H9 (cell line): ENCODE measurements at regions not wholly inside any gene's neighbourhood (a gene's known extent, or its start where the extent isn't known, plus 50 kb on each side); places are given as distances from the start of the nearest gene placed in this dataset.

Experiments
- DNase-seq: peaks from one replicate; pipeline ENCODE4 v3.0.0-alpha.2; 2017
- H2AFZ ChIP-seq: one replicate; pipeline ENCODE4 v1.6.1; 2013; ENCODE audit warnings: mild to moderate bottlenecking, low read length, control low read depth, moderate library complexity
- H2AK5ac ChIP-seq: 2 replicates; pipeline ENCODE4 v1.6.1; 2013; ENCODE audit warnings: low read length, control low read depth, mixed read lengths; ENCODE audit not compliant: insufficient read length
- H2BK120ac ChIP-seq: one replicate; pipeline ENCODE4 v1.6.1; 2013; ENCODE audit warnings: low read depth, mild to moderate bottlenecking, low read length, control low read depth, inconsistent platforms; ENCODE audit not compliant: poor library complexity, severe bottlenecking
- H2BK12ac ChIP-seq: 2 replicates; pipeline ENCODE4 v1.6.1; 2013; ENCODE audit warnings: low read length, control low read depth, mixed read lengths, low read depth; ENCODE audit not compliant: insufficient read length
- H2BK15ac ChIP-seq: 2 replicates; pipeline ENCODE4 v1.6.1; 2013; ENCODE audit warnings: low read depth, low read length, control low read depth
- H2BK20ac ChIP-seq: one replicate; pipeline ENCODE4 v1.6.1; 2013; ENCODE audit warnings: low read depth, mild to moderate bottlenecking, low read length, control low read depth, inconsistent platforms; ENCODE audit not compliant: poor library complexity, severe bottlenecking
- H2BK5ac ChIP-seq: 2 replicates; pipeline ENCODE4 v1.6.1; 2013; ENCODE audit warnings: low read length, control low read depth, mixed read lengths; ENCODE audit not compliant: insufficient read length
- H3K14ac ChIP-seq: 2 replicates; pipeline ENCODE4 v1.6.1; 2013; ENCODE audit warnings: low read length, control low read depth; ENCODE audit not compliant: insufficient read depth
- H3K18ac ChIP-seq: 2 replicates; pipeline ENCODE4 v1.6.1; 2013; ENCODE audit warnings: low read depth, mild to moderate bottlenecking, mixed read lengths, low read length, control low read depth; ENCODE audit not compliant: insufficient read length
- H3K23ac ChIP-seq: 2 replicates; pipeline ENCODE4 v1.6.1; 2013; ENCODE audit warnings: low read length, control low read depth, mixed read lengths, low read depth; ENCODE audit not compliant: insufficient read length
- H3K23me2 ChIP-seq: 2 replicates; pipeline ENCODE4 v1.6.1; 2013; ENCODE audit warnings: low read depth, mild to moderate bottlenecking, mixed read lengths, low read length, control low read depth; ENCODE audit not compliant: insufficient read length, poor library complexity, severe bottlenecking
- H3K27ac ChIP-seq: 2 replicates; pipeline ENCODE4 v1.5.1; 2013; ENCODE audit warnings: low read length, control low read depth, mixed read lengths, low read depth; ENCODE audit not compliant: insufficient read length
- H3K27me3 ChIP-seq: 2 replicates; pipeline ENCODE4 v1.6.1; 2013; ENCODE audit warnings: low read length, control low read depth, inconsistent platforms; ENCODE audit not compliant: insufficient read depth
- H3K4ac ChIP-seq: 2 replicates; pipeline ENCODE4 v1.6.1; 2013; ENCODE audit warnings: low read depth, mild to moderate bottlenecking, control low read depth, inconsistent platforms, low read length, moderate library complexity
- H3K4me1 ChIP-seq: 2 replicates; pipeline ENCODE4 v1.6.1; 2013; ENCODE audit warnings: low read length, control low read depth, inconsistent platforms; ENCODE audit not compliant: insufficient read depth
- H3K4me2 ChIP-seq: 2 replicates; pipeline ENCODE4 v1.6.1; 2013; ENCODE audit warnings: low read length, control low read depth, mixed read lengths; ENCODE audit not compliant: insufficient read length, insufficient read depth
- H3K56ac ChIP-seq: 2 replicates; pipeline ENCODE4 v1.6.1; 2013; ENCODE audit warnings: low read depth, mild to moderate bottlenecking, mixed read lengths, low read length, control low read depth; ENCODE audit not compliant: insufficient read length
- H3K79me1 ChIP-seq: 2 replicates; pipeline ENCODE4 v1.6.1; 2013; ENCODE audit warnings: low read depth, mild to moderate bottlenecking, moderate library complexity, low read length, control low read depth, inconsistent platforms; ENCODE audit not compliant: insufficient read depth, poor library complexity, severe bottlenecking
- H3K79me2 ChIP-seq: 2 replicates; pipeline ENCODE4 v1.6.1; 2013; ENCODE audit warnings: low read length, control low read depth, inconsistent platforms; ENCODE audit not compliant: insufficient read depth
- H3K9ac ChIP-seq: 2 replicates; pipeline ENCODE4 v1.6.1; 2013; ENCODE audit warnings: low read length, control low read depth, mixed read lengths; ENCODE audit not compliant: insufficient read length; ENCODE audit errors: extremely low read depth
- H3K9me3 ChIP-seq: one replicate; pipeline ENCODE4 v1.6.1; 2013; ENCODE audit warnings: low read depth, low read length, inconsistent platforms; ENCODE audit not compliant: control insufficient read depth
- H3T11ph ChIP-seq: one replicate; pipeline ENCODE4 v1.6.1; 2013; ENCODE audit warnings: mild to moderate bottlenecking, low read length, control low read depth, inconsistent platforms
- H4K20me1 ChIP-seq: one replicate; pipeline ENCODE4 v1.6.1; 2013; ENCODE audit not compliant: control insufficient read depth, insufficient read length, insufficient read depth
- H4K5ac ChIP-seq: 2 replicates; pipeline ENCODE4 v1.6.1; 2013; ENCODE audit warnings: low read depth, mild to moderate bottlenecking, mixed read lengths, low read length, control low read depth; ENCODE audit not compliant: insufficient read length
- H4K8ac ChIP-seq: replicated peaks from 2 replicates; pipeline ENCODE4 v1.6.1; 2013; ENCODE audit warnings: low read length, control low read depth, mixed read lengths, low read depth; ENCODE audit not compliant: insufficient read length
- H4K91ac ChIP-seq: 2 replicates; pipeline ENCODE4 v1.6.1; 2013; ENCODE audit warnings: low read depth, mild to moderate bottlenecking, moderate library complexity, mixed read lengths, low read length, control low read depth; ENCODE audit not compliant: insufficient read length
- H3K27ac Mint-ChIP-seq, 3 experiments: 2 replicates in 2 of 3; 3 replicates in 1 of 3; pipeline ENCODE4 v1.8.0; 2020 to 2021; ENCODE audit warnings: mixed read lengths in 3 of 3, mild to moderate bottlenecking in 1 of 3, moderate library complexity in 1 of 3
- H3K27me3 Mint-ChIP-seq: 2 replicates; pipeline ENCODE4 v1.8.0; 2021; ENCODE audit warnings: low read depth, mild to moderate bottlenecking, moderate library complexity, mixed read lengths
- H3K36me3 Mint-ChIP-seq, 3 experiments: 2 replicates in 2 of 3; 3 replicates in 1 of 3; pipeline ENCODE4 v1.8.0; 2020 to 2021; ENCODE audit warnings: low read depth in 3 of 3, mixed read lengths in 3 of 3; ENCODE audit not compliant: insufficient read depth in 1 of 3
- H3K4me1 Mint-ChIP-seq, 2 experiments: 2 replicates each; pipeline ENCODE4 v1.8.0; 2020; ENCODE audit warnings: mixed read lengths in 2 of 2
- H3K4me3 Mint-ChIP-seq, 2 experiments: 2 replicates in 1 of 2; 3 replicates in 1 of 2; pipeline ENCODE4 v1.8.0; 2020 to 2021; ENCODE audit warnings: mild to moderate bottlenecking in 2 of 2, mixed read lengths in 2 of 2, moderate library complexity in 1 of 2
- H3K9me3 Mint-ChIP-seq, 2 experiments: 2 replicates in 1 of 2; 3 replicates in 1 of 2; pipeline ENCODE4 v1.8.0; 2020; ENCODE audit warnings: mild to moderate bottlenecking in 2 of 2, mixed read lengths in 2 of 2, moderate library complexity in 1 of 2
- WGBS: extraction: QIAGEN DNeasy Blood & Tissue Kit; methylation state at CpG from one replicate; pipeline ENCODE4 v1.1.7; 2013; ENCODE audit warnings: missing lambda C conversion rate, low lambda C conversion rate, mixed read lengths; ENCODE audit not compliant: insufficient read length; ENCODE audit errors: extremely low coverage; 5-methylcytosine and 5-hydroxymethylcytosine counted together
- TF ChIP-seq, protein P1 (sequence below): fragments of 200-600 bp; sonication (generic); conservative IDR thresholded peaks from 3 replicates; pipeline ENCODE4 v1.8.0; 2021; ENCODE audit warnings: antibody characterized with exemption, mild to moderate bottlenecking

DNA sequence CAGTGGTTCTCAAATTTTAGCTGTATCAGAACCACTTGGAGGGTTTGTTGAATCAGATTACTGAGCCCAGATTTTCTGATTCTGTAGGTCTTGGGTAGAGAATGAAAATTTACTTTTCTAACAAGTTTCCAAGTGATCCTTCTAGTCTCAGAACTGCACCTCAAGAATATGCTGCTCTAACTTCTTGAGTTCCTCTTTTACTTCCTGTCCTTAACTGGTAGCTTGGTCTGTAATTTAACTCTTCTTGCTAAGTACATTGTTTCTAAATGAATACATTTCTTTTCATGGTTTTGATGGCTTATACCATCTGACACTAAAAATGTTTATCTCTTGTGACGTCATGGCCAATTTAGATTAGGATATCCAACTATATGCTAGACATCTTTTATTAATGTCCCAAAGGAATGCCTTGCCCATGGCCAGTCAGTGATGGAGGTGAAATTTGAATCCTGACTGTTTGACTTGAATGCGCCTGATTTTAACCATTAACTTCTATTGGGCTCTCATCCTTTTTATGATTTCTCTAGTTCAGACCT is 262.6 kb upstream of the NAALADL2 start:
- no CpG with 5 or more reads among the region's 2 CpGs for WGBS
- no peak for DNase-seq
- TF ChIP-seq, protein P1, sequence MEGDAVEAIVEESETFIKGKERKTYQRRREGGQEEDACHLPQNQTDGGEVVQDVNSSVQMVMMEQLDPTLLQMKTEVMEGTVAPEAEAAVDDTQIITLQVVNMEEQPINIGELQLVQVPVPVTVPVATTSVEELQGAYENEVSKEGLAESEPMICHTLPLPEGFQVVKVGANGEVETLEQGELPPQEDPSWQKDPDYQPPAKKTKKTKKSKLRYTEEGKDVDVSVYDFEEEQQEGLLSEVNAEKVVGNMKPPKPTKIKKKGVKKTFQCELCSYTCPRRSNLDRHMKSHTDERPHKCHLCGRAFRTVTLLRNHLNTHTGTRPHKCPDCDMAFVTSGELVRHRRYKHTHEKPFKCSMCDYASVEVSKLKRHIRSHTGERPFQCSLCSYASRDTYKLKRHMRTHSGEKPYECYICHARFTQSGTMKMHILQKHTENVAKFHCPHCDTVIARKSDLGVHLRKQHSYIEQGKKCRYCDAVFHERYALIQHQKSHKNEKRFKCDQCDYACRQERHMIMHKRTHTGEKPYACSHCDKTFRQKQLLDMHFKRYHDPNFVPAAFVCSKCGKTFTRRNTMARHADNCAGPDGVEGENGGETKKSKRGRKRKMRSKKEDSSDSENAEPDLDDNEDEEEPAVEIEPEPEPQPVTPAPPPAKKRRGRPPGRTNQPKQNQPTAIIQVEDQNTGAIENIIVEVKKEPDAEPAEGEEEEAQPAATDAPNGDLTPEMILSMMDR = no peak

More for the DNA sequence above, 262.6 kb upstream of the NAALADL2 start:
- H2BK5ac ChIP-seq = no peak overlapping the region
- no peaks in the 10 kb centered on the region for H4K20me1 ChIP-seq
- no peak overlapping the region for H2BK20ac ChIP-seq
- no peak overlapping the region for H4K5ac ChIP-seq
- no peak overlapping the region for H4K8ac ChIP-seq
- H3K18ac ChIP-seq = no peak overlapping the region
- no peak overlapping the region for H3K9ac ChIP-seq
- no peaks in the 10 kb centered on the region for H3K9me3 ChIP-seq
- H3K4me1 Mint-ChIP-seq = no peaks in the 10 kb centered on the region
- no peaks in the 10 kb centered on the region for H3K27me3 ChIP-seq
- H3K79me2 ChIP-seq = no peaks in the 10 kb centered on the region
- no peaks in the 10 kb centered on the region; a peak in 1 of 5 replicates for H3K9me3 Mint-ChIP-seq
- H3K27me3 Mint-ChIP-seq = no peaks in the 10 kb centered on the region
- no peak overlapping the region for H2AK5ac ChIP-seq
- no peak overlapping the region for H3K27ac Mint-ChIP-seq
- H3K56ac ChIP-seq = no peak overlapping the region
- H3K4me1 ChIP-seq = no peaks in the 10 kb centered on the region
- peaks cover 0 to 1% (median 0%) of the 10 kb centered on the region in 3 experiments; a peak in 1 of 7 replicates for H3K36me3 Mint-ChIP-seq
- H2AFZ ChIP-seq = no peak overlapping the region
- no peak overlapping the region for H3K4me3 Mint-ChIP-seq
- H3K14ac ChIP-seq = no peak overlapping the region
- no peak overlapping the region for H3K27ac ChIP-seq
- H3T11ph ChIP-seq = no peak overlapping the region
- no peaks in the 10 kb centered on the region for H3K23me2 ChIP-seq
- no peak overlapping the region for H3K4me2 ChIP-seq
- no peak overlapping the region for H3K23ac ChIP-seq
- H4K91ac ChIP-seq = no peak overlapping the region
- no peak overlapping the region for H2BK120ac ChIP-seq
- no peaks in the 10 kb centered on the region for H3K79me1 ChIP-seq
- H2BK15ac ChIP-seq = no peak overlapping the region
- H2BK12ac ChIP-seq = no peak overlapping the region
- no peak overlapping the region for H3K4ac ChIP-seq
